NT2/D1 (cell line): ENCODE measurements at regions not wholly inside any gene's neighbourhood (a gene's known extent, or its start where the extent isn't known, plus 50 kb on each side); places are given as distances from the start of the nearest gene placed in this dataset.
"Not testable (repeated sequence)": the region's sequence is repeated elsewhere in the genome, so short reads cannot be mapped to it uniquely, and the experiment has no call there.

Source experiments
- DNase-seq: peaks from one replicate; pipeline ENCODE4 v3.0.0-alpha.2; 2011; ENCODE audit warnings: low read depth, low spot score
- H3K27me3 ChIP-seq: 2 replicates; pipeline ENCODE4 v1.6.0; 2011; ENCODE audit warnings: mild to moderate bottlenecking; ENCODE audit not compliant: insufficient read length, insufficient read depth
- H3K36me3 ChIP-seq: 2 replicates; pipeline ENCODE4 v1.6.1; 2011; ENCODE audit warnings: mild to moderate bottlenecking, low read length, mixed read lengths; ENCODE audit not compliant: insufficient read depth, insufficient read length
- H3K4me1 ChIP-seq: 2 replicates; pipeline ENCODE4 v1.5.1; 2011; ENCODE audit not compliant: insufficient read depth, insufficient read length
- H3K4me3 ChIP-seq: 2 replicates; pipeline ENCODE4 v1.5.1; 2011; ENCODE audit warnings: low read depth; ENCODE audit not compliant: insufficient read length
- H3K9ac ChIP-seq: 2 replicates; pipeline ENCODE4 v1.6.0; 2011; ENCODE audit warnings: low read depth; ENCODE audit not compliant: insufficient read length
- H3K9me3 ChIP-seq: 2 replicates; pipeline ENCODE4 v1.5.1; 2011; ENCODE audit warnings: mild to moderate bottlenecking, low read length; ENCODE audit not compliant: insufficient read depth
- SUZ12 ChIP-seq: IDR thresholded peaks from 2 replicates; pipeline ENCODE4 v1.6.1; 2011; ENCODE audit not compliant: insufficient read length, insufficient read depth; ENCODE audit errors: extremely low read depth
- YY1 ChIP-seq: IDR thresholded peaks from 2 replicates; pipeline ENCODE4 v1.6.1; 2011; ENCODE audit not compliant: insufficient read length, insufficient read depth
- ZNF274 ChIP-seq: IDR thresholded peaks from 2 replicates; pipeline ENCODE4 v1.6.1; 2011; ENCODE audit warnings: mild to moderate bottlenecking, low read depth, low read length

DNA sequence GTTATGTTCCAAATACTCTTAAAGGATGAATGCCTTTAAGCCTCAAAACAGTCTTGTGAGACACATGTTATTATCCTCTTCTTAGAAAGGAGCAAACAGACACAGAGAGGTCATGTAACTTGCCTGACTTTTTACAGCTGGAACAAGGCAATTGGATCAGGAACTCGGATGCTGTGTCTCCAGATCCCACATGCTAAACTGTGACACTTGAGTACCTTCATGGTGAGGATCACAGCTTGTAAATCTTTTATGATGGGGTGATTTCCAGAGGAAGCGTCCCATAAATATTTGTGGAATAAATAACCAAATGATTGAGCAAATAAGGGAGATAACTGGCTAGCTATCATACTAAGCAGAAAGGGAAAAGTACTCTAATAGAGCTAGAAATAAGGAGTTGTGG, 171.2 kb downstream of the C11orf91 start:
- Histone ChIP-seq H3K36me3 (no peaks in the 10 kb centered on the region), H3K9ac (no peak overlapping the region), H3K9me3 (no peaks in the 10 kb centered on the region), H3K4me1 (peaks cover 2% of the 10 kb centered on the region), H3K4me3 (no peak overlapping the region), H3K27me3 (no peaks in the 10 kb centered on the region)
- TF ChIP-seq SUZ12 (no peak), ZNF274 (no peak), YY1 (no peak)
- DNase-seq = no peak

DNA sequence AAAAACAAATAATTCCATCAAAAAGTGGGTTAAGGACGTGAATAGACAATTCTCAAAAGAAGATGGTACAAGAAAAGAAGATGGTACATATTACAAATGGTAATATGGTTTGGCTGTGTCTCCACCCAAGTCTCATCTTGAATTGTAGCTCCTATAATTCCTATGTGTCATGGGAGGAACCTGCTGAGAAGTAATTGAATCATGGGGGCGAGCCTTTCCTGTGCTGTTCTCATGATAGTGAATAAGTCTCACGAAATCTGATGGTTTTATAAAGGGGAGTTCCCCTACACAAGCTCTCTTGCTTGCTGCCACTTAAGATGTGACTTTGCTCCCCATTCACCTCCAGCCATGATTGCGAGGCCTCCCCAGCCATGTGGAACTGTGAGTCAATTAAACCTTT, 172.9 kb downstream of the C11orf91 start:
- not testable (repeated sequence) for H3K27me3 ChIP-seq, H3K4me3 ChIP-seq, DNase-seq, H3K9me3 ChIP-seq, H3K36me3 ChIP-seq, H3K9ac ChIP-seq, H3K4me1 ChIP-seq

DNA sequence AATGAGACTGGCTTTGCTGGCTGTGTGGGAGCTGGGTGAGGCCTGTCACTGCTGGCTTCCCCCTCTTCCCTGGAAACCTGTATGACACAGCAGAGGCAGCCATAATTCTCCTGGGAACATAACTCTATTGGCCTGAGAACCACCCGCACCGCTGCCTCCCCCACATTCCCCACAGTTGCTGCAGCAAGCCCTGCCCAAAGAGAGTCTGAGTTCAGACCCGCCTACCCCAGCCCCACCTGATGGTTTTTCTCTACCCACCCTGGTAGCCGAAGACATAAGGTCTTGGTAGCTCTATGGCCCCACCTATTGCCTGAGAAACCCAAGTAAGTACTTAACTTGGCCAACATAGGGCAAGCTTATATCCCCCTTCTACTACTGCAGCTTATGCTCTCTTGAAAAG, 174.8 kb downstream of the C11orf91 start:
- Histone ChIP-seq H3K27me3 (no peaks in the 10 kb centered on the region), H3K36me3 (no peaks in the 10 kb centered on the region), H3K4me1 (peaks cover 2% of the 10 kb centered on the region), H3K9ac (no peak overlapping the region), H3K9me3 (no peaks in the 10 kb centered on the region), H3K4me3 (no peak overlapping the region)
- no peak for TF ChIP-seq YY1
- TF ChIP-seq ZNF274 = no peak
- TF ChIP-seq SUZ12 = no peak
- DNase-seq = no peak

DNA sequence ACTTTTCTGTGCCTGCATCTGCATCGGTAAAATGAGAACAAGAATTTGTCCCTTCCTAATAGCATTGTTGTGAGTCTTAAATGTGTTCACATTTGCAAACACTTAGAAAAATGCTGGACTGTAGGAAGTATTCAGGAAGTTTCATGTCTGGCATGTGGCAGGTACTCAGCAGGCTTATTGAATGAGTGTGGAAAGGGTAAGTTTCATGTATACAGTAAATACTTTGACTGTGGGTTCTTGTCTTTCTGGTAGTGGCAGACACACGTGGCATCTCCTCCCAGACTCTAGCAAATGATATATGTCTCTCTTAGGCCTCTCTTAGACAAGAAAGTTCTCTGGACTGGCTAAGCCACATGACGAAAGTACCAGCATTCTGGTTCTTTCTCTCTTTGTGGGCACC, 179.2 kb downstream of the C11orf91 start:
- no peak overlapping the region for H3K4me3 ChIP-seq
- H3K9me3 ChIP-seq = no peaks in the 10 kb centered on the region
- no peaks in the 10 kb centered on the region for H3K36me3 ChIP-seq
- no peak for TF ChIP-seq ZNF274
- TF ChIP-seq SUZ12 = no peak
- no peak for TF ChIP-seq YY1
- DNase-seq = no peak
- H3K4me1 ChIP-seq = peaks cover 2% of the 10 kb centered on the region
- H3K27me3 ChIP-seq = no peaks in the 10 kb centered on the region
- no peak overlapping the region for H3K9ac ChIP-seq

DNA sequence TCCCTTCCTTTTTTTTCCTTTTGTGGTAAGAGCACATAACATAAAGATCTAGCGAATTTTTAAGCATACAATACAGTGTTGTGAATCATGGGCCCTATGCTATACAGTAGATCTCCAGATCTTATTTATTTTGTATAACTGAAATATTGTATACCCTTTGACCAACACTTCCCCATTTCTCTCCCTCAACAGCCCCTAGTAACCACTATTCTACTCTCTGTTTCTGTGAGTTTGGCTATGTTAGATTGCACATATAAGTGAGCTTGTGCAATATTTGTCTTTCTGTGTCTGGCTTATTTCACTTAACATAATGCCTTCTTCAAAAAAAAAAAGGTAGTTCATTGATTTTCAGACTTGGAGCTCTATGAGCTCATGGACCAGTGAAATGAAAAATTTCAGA, 180.5 kb downstream of the C11orf91 start:
- Histone ChIP-seq H3K36me3 (no peaks in the 10 kb centered on the region), H3K4me3 (no peak overlapping the region), H3K27me3 (no peaks in the 10 kb centered on the region), H3K9me3 (no peaks in the 10 kb centered on the region), H3K4me1 (no peaks in the 10 kb centered on the region), H3K9ac (no peak overlapping the region)
- DNase-seq = no peak
- no peak for TF ChIP-seq YY1
- no peak for TF ChIP-seq ZNF274
- no peak for TF ChIP-seq SUZ12

DNA sequence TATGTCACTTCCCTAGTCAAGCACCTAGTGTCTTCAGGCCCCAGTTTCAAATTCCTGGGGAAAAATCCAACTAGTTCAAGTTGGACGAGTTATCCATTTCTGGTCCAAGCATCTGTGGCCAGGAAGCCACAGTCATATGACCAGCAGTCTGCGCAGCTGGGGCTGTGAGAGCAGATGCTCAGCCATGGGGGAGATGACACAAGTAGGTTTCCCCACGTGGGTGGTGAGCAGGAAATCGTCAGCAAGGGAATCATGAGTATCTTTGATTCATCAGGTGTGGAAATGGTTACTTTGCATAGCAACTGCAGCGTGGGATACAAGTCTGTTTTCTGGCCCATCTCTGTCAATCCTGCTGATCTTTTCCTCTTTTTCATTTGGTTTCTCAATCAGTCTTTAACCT, 185.3 kb downstream of the C11orf91 start:
- no peaks in the 10 kb centered on the region for H3K9me3 ChIP-seq
- H3K9ac ChIP-seq = no peak overlapping the region
- no peak for DNase-seq
- H3K4me3 ChIP-seq = no peak overlapping the region
- H3K4me1 ChIP-seq = no peaks in the 10 kb centered on the region
- H3K36me3 ChIP-seq = no peaks in the 10 kb centered on the region
- TF ChIP-seq YY1 (no peak), SUZ12 (no peak), ZNF274 (no peak)
- H3K27me3 ChIP-seq = no peaks in the 10 kb centered on the region

DNA sequence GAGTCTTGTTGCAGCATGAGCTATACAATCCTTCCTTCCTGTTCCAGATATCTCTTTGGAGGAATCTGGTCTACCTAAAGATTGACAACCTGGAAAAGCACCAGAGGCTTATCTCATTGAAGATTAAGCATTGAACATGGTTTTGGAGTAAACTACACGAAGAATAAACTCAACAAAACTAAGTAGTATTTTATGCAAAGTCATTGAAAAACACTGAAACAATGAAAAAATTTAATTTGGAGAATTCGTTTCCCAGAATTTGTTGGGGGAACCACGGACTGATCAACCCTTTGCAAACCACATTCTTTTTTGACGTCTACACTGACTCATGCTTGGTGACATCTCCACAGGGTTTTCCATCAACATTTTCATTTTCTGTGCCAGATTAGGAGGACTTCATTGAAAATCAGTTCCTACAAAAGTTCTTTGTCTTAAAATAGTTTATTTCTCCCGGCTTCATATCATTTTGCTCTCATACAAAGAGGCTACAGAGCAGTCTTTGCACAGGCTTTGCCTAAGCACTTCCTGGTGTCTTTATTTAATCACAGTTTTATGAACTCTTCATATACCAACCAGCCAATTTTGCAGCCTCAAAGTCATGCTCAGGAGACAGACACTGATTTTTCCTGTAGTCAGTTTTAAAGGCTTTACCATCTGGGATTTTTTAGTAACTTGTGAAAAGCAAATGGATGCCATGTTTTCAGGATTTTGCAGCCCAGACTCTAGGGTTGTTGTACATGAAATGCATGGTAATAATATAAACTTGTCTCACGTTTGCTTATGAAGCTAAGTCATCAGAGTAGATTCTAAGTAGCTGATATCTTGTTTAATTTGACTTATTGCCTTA, 186.3 kb downstream of the C11orf91 start:
- H3K4me3 ChIP-seq = no peak overlapping the region
- no peaks in the 10 kb centered on the region for H3K9me3 ChIP-seq
- no peaks in the 10 kb centered on the region for H3K27me3 ChIP-seq
- H3K4me1 ChIP-seq = no peaks in the 10 kb centered on the region
- no peak for DNase-seq
- H3K36me3 ChIP-seq = no peaks in the 10 kb centered on the region
- H3K9ac ChIP-seq = no peak overlapping the region
- TF ChIP-seq SUZ12 (no peak), YY1 (no peak), ZNF274 (no peak)

DNA sequence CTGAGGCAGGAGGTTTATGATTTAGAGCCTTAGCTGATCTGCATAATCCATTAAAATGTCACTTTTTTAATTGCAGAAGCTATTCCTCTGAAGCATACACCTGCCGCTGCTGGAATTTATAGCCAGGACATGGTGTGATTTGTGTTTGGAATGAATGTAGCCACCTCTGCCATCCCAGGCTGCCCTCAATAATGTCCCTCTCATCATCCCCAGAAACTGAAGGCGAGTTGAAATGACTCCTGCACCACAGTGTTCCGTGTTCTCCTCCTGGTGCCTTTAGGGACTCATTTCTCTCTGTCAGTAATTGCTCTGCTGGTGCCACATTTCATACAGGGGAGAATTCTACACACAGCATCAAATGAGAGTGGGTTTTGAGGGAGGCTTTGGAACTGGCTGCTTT, 191.0 kb downstream of the C11orf91 start:
- Histone ChIP-seq H3K27me3 (no peaks in the 10 kb centered on the region), H3K9ac (no peak overlapping the region), H3K4me3 (no peak overlapping the region), H3K4me1 (peaks cover 3% of the 10 kb centered on the region), H3K36me3 (no peaks in the 10 kb centered on the region), H3K9me3 (no peaks in the 10 kb centered on the region)
- DNase-seq = no peak
- TF ChIP-seq YY1 (no peak), SUZ12 (no peak), ZNF274 (no peak)
